ENCODE measurements at regions not wholly inside any gene's neighbourhood (a gene's known extent, or its start where the extent isn't known, plus 50 kb on each side); places are given as distances from the start of the nearest gene placed in this dataset.

- DNase-seq (ENCODE audit: low read depth), result no peak
These were observed 126.4 kb upstream of the SLC10A2 start for GRCh38 chr13:103192511-103193135.

DNA sequence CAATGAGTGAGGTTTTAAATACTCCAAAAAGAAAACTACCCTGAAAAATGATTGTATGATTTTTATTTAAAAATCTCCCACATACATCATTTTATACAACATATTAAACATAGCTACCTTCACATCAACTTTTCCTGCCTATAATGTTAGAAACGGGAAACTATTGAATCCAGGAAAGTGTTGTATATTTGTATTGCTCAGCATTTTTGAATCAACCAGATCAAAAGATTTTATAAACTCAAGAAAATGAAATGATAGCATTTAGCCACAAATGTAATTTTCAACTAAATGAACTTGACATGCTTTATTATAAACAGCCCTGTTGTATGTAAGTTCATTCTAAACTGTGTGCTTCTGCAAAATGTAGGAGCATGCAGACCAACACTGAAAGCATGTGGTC is 124.6 kb upstream of the SLC10A2 start:
- no peak for DNase-seq (ENCODE audit: low read depth)

DNA sequence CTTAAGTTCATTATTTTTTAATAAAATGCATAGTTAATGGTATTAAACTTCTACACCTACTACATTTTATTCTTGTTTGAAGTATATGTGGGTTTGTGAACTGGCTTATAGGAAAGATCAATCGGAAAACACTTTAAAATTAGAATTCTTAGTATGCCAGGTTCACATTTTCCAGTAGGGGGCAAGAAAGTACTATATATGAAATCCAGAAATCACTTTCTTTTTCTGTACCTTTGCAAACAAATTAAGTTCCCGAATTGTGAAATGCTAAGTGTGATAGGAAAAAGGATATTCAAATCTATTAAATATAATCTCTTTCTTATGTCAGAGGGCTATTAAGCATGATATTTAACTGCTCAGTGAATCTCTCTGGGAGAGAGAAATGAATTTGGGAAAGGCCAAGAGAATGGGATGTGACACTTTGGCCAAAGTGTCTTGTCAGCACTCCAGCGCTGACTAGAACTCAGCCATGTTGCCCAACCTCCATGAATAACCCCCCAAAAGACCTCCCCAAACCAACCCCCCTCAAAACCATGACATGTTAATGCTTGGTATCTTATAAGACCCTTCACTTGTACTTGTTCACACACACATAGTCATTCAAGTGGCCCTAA is 122.6 kb upstream of the SLC10A2 start:
- no peak for DNase-seq (ENCODE audit: low read depth)

DNA sequence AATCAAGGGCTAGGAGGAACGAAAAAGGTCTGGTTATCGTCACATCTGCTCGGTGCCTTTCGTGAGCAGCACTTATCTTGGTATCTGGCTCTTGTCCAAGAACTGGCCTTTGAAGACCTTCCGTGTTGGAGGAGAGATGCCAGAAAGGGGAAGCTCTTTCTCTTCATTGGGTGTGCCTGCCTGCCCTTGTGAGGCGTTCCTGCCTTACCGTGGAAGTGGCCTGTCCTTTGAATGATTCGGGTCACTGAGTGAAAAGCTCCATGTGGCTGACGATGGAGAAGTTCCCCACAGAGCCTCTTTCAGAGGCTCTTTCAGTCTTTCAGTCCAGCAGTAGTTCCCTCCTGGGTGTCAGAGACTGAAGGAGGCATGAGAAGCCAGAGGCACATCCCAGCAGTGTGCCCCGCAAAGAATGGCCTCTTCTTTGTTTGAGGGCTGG is 121.5 kb upstream of the SLC10A2 start:
- no peak for DNase-seq (ENCODE audit: low read depth)

DNA sequence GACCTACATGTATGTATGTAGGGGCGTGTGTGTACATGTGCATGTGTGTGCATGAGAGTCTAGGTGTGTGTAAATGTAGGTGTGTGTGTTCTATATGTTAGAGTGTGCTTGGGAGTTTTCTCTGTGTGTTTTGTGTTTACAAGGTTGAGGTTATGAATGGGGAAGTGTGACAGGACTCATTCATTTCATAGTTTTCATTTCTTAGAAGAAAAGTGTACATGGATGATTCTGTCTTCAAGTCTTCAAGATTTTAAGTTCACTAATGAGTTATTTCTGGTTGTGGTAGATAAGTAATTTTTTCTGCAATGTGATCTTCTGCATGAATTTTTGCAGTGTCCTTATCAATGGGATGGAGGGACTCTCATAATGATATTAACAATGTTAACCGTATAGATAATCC is 118.2 kb upstream of the SLC10A2 start:
- no peak for DNase-seq (ENCODE audit: low read depth)

DNA sequence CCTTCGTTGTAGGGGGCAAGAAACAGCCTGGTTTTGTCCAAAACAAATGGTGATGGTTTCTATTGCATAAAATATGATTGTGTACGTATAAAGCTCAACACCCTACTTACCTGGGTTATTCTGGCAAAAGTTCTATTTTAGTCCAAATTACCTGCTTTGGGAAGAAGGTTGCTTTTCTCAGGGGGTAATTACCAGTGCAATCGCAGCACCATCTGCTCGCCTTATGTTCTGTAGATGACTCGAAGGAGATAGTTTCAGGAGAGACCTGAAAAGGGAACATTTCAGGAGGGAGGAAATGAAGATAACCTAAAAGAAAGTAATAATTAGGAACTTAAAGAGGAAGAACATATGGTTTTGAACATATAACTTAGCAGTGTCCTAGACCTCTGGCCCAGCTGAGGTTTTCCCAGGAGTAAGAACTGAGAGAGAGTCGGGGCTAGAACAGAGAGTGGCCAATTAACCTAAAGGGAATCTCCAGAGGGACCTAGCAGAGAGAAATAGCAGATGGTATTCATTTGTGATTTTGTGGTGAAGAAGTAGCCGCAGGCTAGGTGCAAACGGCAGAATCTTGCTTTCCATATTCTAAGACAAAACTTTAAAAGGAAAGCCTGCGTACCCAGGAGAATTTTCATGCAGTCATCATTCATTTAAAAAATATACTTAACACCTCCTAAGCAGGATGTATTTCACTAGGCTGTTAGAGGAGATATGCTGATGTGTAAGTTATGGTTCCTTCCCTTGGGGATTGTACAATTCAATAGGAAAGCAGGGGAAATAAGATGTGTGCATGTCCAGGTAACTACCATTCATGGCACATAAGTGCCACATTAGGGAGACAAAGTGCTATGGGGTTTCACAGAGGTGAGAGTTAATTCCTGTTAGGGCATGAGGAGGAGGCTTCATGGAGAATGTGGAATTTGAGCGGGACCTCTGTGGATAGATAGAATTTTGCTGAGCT is 113.0 kb upstream of the SLC10A2 start:
- no peak for DNase-seq (ENCODE audit: low read depth)

- no peak for DNase-seq (ENCODE audit: low read depth)
These were observed 108.7 kb upstream of the SLC10A2 start for GRCh38 chr13:103174966-103175365.

- DNase-seq (ENCODE audit: low read depth), result no peak
These were observed 102.8 kb upstream of the SLC10A2 start for GRCh38 chr13:103168901-103169508.

- DNase-seq (ENCODE audit: low read depth), result no peak
These were observed 98.0 kb upstream of the SLC10A2 start for GRCh38 chr13:103164251-103164650.

GRCh38 chr13:103161476-103161875 is 95.3 kb upstream of the SLC10A2 start:
- DNase-seq (ENCODE audit: low read depth), result no peak

GRCh38 chr13:103157434-103158145 is 91.4 kb upstream of the SLC10A2 start:
- DNase-seq (ENCODE audit: low read depth), result no peak

GRCh38 chr13:103157016-103157415 is 90.8 kb upstream of the SLC10A2 start:
- DNase-seq (ENCODE audit: low read depth), result no peak

GRCh38 chr13:103156346-103156998 is 90.3 kb upstream of the SLC10A2 start:
- no peak for DNase-seq (ENCODE audit: low read depth)

DNA sequence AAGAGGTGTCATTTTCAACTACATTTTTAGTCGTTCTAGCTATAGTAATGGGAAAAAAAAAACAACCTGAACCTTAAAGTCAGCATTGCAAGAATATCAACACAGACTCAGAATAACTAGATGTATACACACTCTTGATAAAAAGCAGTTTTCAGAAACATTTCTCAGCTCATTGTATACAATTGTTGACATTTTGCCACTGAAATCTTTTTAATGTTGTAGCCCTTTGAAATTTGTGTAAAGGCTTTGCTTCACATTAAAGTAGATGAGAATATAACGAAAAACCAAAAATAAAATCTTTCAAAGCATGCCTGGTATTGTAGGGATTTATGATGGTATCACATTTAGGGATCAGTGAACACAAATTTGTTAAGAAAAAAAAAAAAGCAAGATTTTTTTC is 87.2 kb upstream of the SLC10A2 start:
- DNase-seq (ENCODE audit: low read depth), result no peak

GRCh38 chr13:103147961-103148360 is 81.7 kb upstream of the SLC10A2 start:
- no peak for DNase-seq (ENCODE audit: low read depth)

DNA sequence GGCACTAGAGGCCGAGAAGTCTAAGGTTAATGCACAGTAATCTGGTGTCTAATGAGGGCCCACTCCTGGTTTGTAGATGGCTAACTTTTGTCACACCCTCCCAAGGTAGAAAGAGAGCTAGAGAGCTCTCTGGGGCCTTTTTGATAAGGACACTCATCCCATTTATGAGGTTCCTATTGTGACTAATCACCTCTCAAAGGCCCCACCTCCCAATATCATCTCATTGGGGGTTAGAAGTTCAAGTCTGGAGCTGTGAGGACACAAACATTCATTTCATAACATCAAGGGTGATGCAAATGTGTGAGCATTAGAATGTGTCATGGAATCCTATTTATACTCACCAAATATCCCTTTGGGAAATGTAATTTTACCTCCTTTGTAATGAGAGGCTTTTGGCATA is 79.2 kb upstream of the SLC10A2 start:
- no peak for DNase-seq (ENCODE audit: low read depth)

DNA sequence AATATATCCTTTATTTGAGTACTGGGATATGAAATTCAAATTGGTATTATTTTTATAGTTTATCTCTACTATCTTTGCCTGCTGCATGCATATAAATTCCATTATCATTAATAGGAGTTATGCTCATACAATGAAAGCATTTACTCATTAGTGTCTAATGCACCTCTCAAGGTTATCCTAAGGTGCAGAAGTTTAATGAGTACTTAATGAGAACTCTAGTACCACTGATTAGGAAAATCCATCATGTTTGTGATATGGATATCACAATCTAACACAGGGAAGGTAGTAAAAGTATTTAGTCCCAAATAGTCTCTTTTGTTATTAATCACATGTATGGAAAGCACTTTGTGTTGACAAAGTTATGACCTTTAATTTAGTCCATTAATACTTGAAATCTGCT is 77.2 kb upstream of the SLC10A2 start:
- DNase-seq (ENCODE audit: low read depth), result no peak

DNA sequence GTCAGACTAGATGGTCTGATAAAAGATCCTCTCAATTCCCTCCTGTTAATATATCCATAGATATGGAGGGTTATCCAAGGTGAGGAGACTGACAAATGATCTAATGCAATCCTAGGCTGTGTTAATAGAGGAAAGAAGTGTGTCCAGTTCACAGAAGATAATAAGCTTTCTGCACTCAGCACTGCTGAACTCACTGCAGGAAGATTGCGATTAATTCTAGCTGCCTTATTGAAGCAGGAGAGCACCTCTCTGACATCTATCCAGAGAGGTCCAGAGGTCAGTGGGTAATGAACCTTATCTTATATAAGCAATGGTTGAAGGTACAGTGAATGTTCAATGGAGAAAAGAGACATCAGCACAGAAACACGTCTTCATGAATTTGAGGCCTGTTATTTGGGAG is 75.9 kb upstream of the SLC10A2 start:
- no peak for DNase-seq (ENCODE audit: low read depth)

GRCh38 chr13:103140001-103140671 is 73.9 kb upstream of the SLC10A2 start:
- DNase-seq (ENCODE audit: low read depth), result no peak

- no peak for DNase-seq (ENCODE audit: low read depth)
These were observed 68.1 kb upstream of the SLC10A2 start for GRCh38 chr13:103134271-103134670.

GRCh38 chr13:103133556-103133955 is 67.3 kb upstream of the SLC10A2 start:
- DNase-seq (ENCODE audit: low read depth), result no peak
